IgD-negative memory B cell (primary cell): ENCODE measurements at regions not wholly inside any gene's neighbourhood (a gene's known extent, or its start where the extent isn't known, plus 50 kb on each side); places are given as distances from the start of the nearest gene placed in this dataset.

Experiments used
- H3K27ac Mint-ChIP-seq, 3 donors: one replicate each; pipeline ENCODE4 v1.8.0; 2020 to 2022; ENCODE audit warnings: mild to moderate bottlenecking in 3 of 3, mixed read lengths in 3 of 3, moderate library complexity in 1 of 3
- H3K27me3 Mint-ChIP-seq: one replicate; pipeline ENCODE4 v1.8.0; 2021; ENCODE audit warnings: mixed read lengths
- H3K36me3 Mint-ChIP-seq: one replicate; pipeline ENCODE4 v1.8.0; 2020; ENCODE audit warnings: mild to moderate bottlenecking, mixed read lengths
- H3K4me1 Mint-ChIP-seq, 3 donors: one replicate each; pipeline ENCODE4 v1.8.0; 2020 to 2022; ENCODE audit warnings: mixed read lengths in 3 of 3, mild to moderate bottlenecking in 1 of 3
- H3K4me3 Mint-ChIP-seq, 4 donors: one replicate each; pipeline ENCODE4 v1.8.0; 2020 to 2022; ENCODE audit warnings: mild to moderate bottlenecking in 4 of 4, mixed read lengths in 4 of 4, moderate library complexity in 3 of 4
- H3K9me3 Mint-ChIP-seq, 3 donors: one replicate each; pipeline ENCODE4 v1.8.0; 2020 to 2021; ENCODE audit warnings: mixed read lengths in 3 of 3, mild to moderate bottlenecking in 1 of 3

DNA sequence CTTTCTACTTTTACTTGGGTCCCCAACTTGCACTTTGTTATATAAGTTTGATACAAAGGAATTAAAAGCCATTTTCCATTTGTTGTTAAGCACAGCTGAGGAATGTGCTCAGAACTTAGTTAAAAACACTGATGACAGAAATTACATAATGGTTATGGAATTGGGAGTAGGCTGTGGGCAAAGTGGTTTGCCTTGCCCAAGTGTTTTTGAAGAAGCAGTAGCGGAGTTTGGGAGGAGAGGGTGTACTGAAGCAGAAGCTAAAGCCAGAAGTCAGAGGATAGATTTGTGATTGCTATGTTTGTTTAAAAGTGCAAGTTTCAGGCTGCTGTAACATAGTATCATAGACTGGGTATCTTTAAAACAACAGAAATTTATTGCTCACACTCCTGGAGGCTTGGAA is 391.8 kb downstream of the DUSP10 start:
- peaks cover 1% of the 10 kb centered on the region for H3K27me3 Mint-ChIP-seq
- H3K36me3 Mint-ChIP-seq = peaks cover 3% of the 10 kb centered on the region
- H3K4me3 Mint-ChIP-seq = no peak overlapping the region
- H3K9me3 Mint-ChIP-seq = peaks cover 0 to 2% (median 0%) of the 10 kb centered on the region in 3 donors
- no peak overlapping the region for H3K27ac Mint-ChIP-seq
- no peaks in the 10 kb centered on the region for H3K4me1 Mint-ChIP-seq

DNA sequence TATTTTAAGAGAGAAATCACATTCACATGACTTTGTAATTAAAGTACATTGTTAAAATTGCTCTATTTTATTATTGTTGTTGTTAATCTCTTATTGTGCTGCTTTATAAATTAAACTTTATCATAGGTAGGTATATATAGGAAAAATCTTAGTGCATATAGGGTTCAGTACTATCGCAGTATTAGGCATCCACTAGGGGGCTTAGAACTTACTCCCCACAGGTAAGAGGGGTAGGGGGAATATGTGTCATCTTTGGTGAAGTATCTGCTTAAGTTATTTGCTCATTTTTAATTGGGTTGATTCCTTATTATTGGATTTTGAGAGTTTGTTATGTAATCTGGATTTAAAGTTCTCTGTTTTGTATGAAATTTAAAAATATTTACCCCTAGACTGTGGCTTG is 385.2 kb downstream of the DUSP10 start:
- no peak overlapping the region for H3K4me3 Mint-ChIP-seq
- no peaks in the 10 kb centered on the region for H3K36me3 Mint-ChIP-seq
- H3K27me3 Mint-ChIP-seq = no peaks in the 10 kb centered on the region
- peaks cover 0 to 2% (median 0%) of the 10 kb centered on the region in 3 donors for H3K9me3 Mint-ChIP-seq
- no peaks in the 10 kb centered on the region for H3K4me1 Mint-ChIP-seq
- no peak overlapping the region for H3K27ac Mint-ChIP-seq

DNA sequence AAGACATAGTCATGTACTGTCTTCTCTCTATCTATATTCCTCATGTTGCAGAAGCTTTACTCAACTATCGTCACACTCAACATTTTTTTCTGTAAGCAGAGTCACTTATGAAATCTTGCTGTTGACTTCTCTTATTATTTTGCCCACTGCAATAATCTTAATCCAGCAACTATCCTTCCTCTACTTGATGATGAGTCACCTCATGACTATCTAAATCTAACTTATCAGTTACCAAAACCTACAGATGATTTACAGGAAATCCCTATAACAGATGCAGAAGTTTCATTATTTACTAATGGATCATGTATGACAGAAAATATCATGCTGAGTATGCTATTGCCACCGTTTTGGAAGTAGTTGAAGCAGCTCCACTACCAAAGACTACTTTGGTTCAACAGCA is 378.9 kb downstream of the DUSP10 start:
- no peaks in the 10 kb centered on the region for H3K36me3 Mint-ChIP-seq
- no peak overlapping the region for H3K4me3 Mint-ChIP-seq
- no peaks in the 10 kb centered on the region for H3K4me1 Mint-ChIP-seq
- no peak overlapping the region for H3K27ac Mint-ChIP-seq
- H3K9me3 Mint-ChIP-seq = peaks cover 0 to 2% (median 0%) of the 10 kb centered on the region in 3 donors
- no peaks in the 10 kb centered on the region for H3K27me3 Mint-ChIP-seq

DNA sequence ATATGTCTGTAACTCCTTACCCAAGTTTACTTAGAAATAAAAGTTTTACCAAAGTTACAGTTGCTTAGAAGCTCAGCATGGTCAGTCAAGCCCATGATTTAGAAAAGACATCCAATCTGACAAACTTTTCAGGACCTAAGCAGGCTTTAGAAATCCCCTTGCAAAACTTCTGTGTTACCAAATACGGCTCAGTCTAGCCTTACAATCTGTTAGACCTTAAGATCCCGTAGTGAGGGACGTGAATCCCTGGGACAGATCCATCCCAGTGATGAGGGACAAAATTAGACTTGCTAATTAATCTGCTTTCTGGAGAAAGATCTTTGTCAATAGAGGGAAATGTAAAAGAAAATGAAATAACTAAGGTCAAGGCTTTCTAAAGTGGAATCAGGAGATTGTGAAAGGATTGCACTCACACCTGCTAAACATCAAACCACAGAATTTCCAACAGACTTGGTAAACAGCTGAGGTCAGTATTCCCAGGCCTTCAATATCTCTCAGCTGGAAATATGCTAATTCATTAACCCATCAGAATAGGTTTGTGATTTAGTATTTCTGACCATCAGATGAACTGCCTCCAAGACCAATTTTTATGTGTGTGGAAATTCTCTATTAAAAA is 375.3 kb downstream of the DUSP10 start:
- H3K4me3 Mint-ChIP-seq = no peak overlapping the region
- H3K9me3 Mint-ChIP-seq = peaks cover 0 to 2% (median 0%) of the 10 kb centered on the region in 3 donors
- peaks cover 2% of the 10 kb centered on the region for H3K27me3 Mint-ChIP-seq
- H3K4me1 Mint-ChIP-seq = no peaks in the 10 kb centered on the region
- no peak overlapping the region for H3K27ac Mint-ChIP-seq
- H3K36me3 Mint-ChIP-seq = no peaks in the 10 kb centered on the region

GRCh38 chr1:221371705-221372104 is 370.2 kb downstream of the DUSP10 start:
- H3K9me3 Mint-ChIP-seq = peaks cover 0 to 2% (median 0%) of the 10 kb centered on the region in 3 donors
- H3K36me3 Mint-ChIP-seq = no peaks in the 10 kb centered on the region
- H3K4me3 Mint-ChIP-seq = no peak overlapping the region
- H3K4me1 Mint-ChIP-seq = no peaks in the 10 kb centered on the region
- H3K27me3 Mint-ChIP-seq = peaks cover 7% of the 10 kb centered on the region
- no peak overlapping the region for H3K27ac Mint-ChIP-seq

- no peak overlapping the region for H3K4me3 Mint-ChIP-seq
- H3K4me1 Mint-ChIP-seq = no peaks in the 10 kb centered on the region
- no peaks in the 10 kb centered on the region for H3K36me3 Mint-ChIP-seq
- peaks cover 7% of the 10 kb centered on the region for H3K27me3 Mint-ChIP-seq
- H3K9me3 Mint-ChIP-seq = peaks cover 0 to 2% (median 0%) of the 10 kb centered on the region in 3 donors
- H3K27ac Mint-ChIP-seq = no peak overlapping the region
Observed at GRCh38 chr1:221373795-221374194, 368.1 kb downstream of the DUSP10 start.

DNA sequence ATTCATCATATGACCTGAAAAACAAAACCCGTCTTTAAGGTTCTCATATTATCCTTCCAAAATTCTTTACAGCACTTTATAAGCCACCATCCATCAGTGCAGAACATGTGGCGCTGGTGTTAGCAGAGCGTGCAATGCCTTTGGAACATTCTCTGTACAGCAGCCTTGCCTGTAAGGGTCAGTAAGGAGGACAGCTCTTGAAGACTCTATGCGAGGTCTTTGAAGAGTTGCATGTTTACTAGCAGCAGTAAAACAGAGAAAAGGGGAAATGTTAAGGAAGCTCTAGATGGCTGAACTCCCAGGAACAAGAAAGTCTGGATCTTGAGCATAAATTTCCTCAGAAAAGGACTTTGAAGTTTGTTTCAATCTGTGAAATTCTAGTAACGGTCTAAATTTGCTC is 365.6 kb downstream of the DUSP10 start:
- Mint-ChIP-seq H3K27me3 (peaks cover 8% of the 10 kb centered on the region), H3K27ac (no peak overlapping the region), H3K36me3 (no peaks in the 10 kb centered on the region), H3K4me1 (no peaks in the 10 kb centered on the region), H3K9me3 (peaks cover 0 to 2% (median 0%) of the 10 kb centered on the region in 3 donors), H3K4me3 (no peak overlapping the region)

- Mint-ChIP-seq H3K27me3 (peaks cover 1% of the 10 kb centered on the region), H3K9me3 (no peaks in the 10 kb centered on the region), H3K36me3 (no peaks in the 10 kb centered on the region), H3K27ac (no peak overlapping the region), H3K4me3 (no peak overlapping the region), H3K4me1 (no peaks in the 10 kb centered on the region)
Observed at GRCh38 chr1:221381910-221382623, 359.8 kb downstream of the DUSP10 start.

- Mint-ChIP-seq H3K27ac (no peak overlapping the region), H3K36me3 (no peaks in the 10 kb centered on the region), H3K4me3 (no peak overlapping the region), H3K4me1 (no peaks in the 10 kb centered on the region), H3K9me3 (peaks cover 0 to 4% (median 2%) of the 10 kb centered on the region in 3 donors), H3K27me3 (peaks cover 15% of the 10 kb centered on the region)
Observed at GRCh38 chr1:221392453-221392852, 349.4 kb downstream of the DUSP10 start.

DNA sequence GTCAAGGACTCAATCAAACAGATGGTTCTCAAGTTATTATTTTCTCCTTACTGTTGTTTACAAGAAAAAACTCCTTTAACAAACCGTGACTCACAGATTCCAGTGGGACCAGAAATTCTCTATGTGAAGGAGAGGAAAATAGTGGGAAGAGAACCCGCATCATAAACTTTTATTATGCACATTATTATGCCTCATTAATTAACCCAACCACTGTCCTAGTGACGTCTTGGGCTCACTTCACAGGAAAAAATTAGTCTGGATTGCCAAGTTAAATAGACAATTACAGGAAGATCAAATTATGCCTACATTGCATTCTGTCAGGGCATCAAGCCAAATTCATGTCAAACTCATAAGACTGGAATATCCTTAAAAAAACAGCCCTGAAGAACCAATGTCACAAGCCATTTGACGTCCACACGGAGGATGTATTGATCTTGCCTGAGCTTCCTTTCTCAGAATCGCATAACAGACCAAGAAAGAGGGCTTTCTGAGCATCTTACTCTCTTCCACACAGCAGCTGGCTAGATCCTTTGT is 347.8 kb downstream of the DUSP10 start:
- no peak overlapping the region for H3K4me3 Mint-ChIP-seq
- H3K4me1 Mint-ChIP-seq = no peaks in the 10 kb centered on the region
- peaks cover 15% of the 10 kb centered on the region for H3K27me3 Mint-ChIP-seq
- no peak overlapping the region for H3K27ac Mint-ChIP-seq
- peaks cover 0 to 3% (median 0%) of the 10 kb centered on the region in 3 donors for H3K9me3 Mint-ChIP-seq
- H3K36me3 Mint-ChIP-seq = no peaks in the 10 kb centered on the region

- H3K4me3 Mint-ChIP-seq = no peak overlapping the region
- H3K27ac Mint-ChIP-seq = no peak overlapping the region
- peaks cover 5% of the 10 kb centered on the region for H3K36me3 Mint-ChIP-seq
- H3K9me3 Mint-ChIP-seq = peaks cover 0 to 9% (median 3%) of the 10 kb centered on the region in 3 donors
- H3K27me3 Mint-ChIP-seq = peaks cover 12% of the 10 kb centered on the region
- H3K4me1 Mint-ChIP-seq = no peaks in the 10 kb centered on the region
Observed at GRCh38 chr1:221396526-221396925, 345.4 kb downstream of the DUSP10 start.

- H3K27me3 Mint-ChIP-seq = peaks cover 12% of the 10 kb centered on the region
- H3K4me1 Mint-ChIP-seq = no peaks in the 10 kb centered on the region
- H3K9me3 Mint-ChIP-seq = peaks cover 0 to 9% (median 3%) of the 10 kb centered on the region in 3 donors
- no peak overlapping the region for H3K27ac Mint-ChIP-seq
- no peak overlapping the region for H3K4me3 Mint-ChIP-seq
- H3K36me3 Mint-ChIP-seq = peaks cover 5% of the 10 kb centered on the region
Observed at GRCh38 chr1:221397141-221397540, 344.7 kb downstream of the DUSP10 start.

DNA sequence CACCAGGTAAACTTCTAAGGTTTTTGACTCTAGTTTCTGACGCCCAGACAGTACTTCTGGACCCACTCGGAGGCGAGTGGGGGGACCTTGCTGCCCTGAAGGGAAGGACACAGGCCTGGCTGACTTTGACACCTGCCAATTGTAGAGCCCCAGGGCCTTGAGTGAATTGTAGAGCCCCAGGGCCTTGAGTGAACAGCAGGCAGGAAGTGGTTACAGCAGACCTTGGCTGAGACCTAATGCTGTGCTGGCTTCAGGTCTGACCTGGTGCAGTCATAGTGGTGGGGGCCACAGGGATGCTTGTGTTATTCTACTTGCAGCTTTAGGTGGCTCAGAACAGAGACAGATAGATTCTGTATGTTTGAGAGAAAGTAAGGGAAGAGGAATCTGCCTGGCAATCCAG is 344.3 kb downstream of the DUSP10 start:
- H3K36me3 Mint-ChIP-seq = peaks cover 5% of the 10 kb centered on the region
- H3K4me1 Mint-ChIP-seq = no peaks in the 10 kb centered on the region
- no peak overlapping the region for H3K4me3 Mint-ChIP-seq
- H3K27me3 Mint-ChIP-seq = peaks cover 12% of the 10 kb centered on the region
- no peak overlapping the region for H3K27ac Mint-ChIP-seq
- peaks cover 3 to 9% (median 4%) of the 10 kb centered on the region in 3 donors for H3K9me3 Mint-ChIP-seq

DNA sequence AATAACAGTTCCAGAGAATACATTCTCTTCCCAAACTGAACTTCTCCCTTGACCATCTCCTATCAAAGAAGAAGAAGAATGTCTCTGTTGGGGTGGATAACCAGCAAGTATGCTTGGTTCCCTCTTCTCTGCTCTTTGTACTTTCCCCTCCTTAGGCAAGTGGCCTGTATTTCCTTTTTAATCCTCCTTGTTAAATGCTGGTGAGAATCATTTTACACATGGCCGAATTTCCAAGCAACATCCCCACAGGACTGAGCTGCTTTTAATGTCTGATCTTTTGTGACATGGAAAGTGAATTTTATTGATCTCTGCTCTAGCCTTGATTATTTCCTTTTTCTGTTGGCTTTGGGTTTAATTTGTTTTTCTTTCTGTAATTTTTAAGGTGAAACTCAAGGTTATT is 336.7 kb downstream of the DUSP10 start:
- peaks cover 0 to 4% (median 3%) of the 10 kb centered on the region in 3 donors for H3K9me3 Mint-ChIP-seq
- H3K4me3 Mint-ChIP-seq = no peak overlapping the region
- H3K27ac Mint-ChIP-seq = peak overlapping the region in 1 of 3 donors; percentile 28
- H3K27me3 Mint-ChIP-seq = no peaks in the 10 kb centered on the region
- peaks cover 0 to 2% (median 0%) of the 10 kb centered on the region in 3 donors for H3K4me1 Mint-ChIP-seq
- H3K36me3 Mint-ChIP-seq = peaks cover 7% of the 10 kb centered on the region

GRCh38 chr1:221408117-221408803 is 333.6 kb downstream of the DUSP10 start:
- Mint-ChIP-seq H3K4me3 (no peak overlapping the region), H3K36me3 (peaks cover 1% of the 10 kb centered on the region), H3K27me3 (peaks cover 2% of the 10 kb centered on the region), H3K4me1 (peaks cover 0 to 2% (median 0%) of the 10 kb centered on the region in 3 donors), H3K9me3 (peaks cover 0 to 2% (median 0%) of the 10 kb centered on the region in 3 donors), H3K27ac (no peak overlapping the region)
